ENCODE measurements at regions not wholly inside any gene's neighbourhood (a gene's known extent, or its start where the extent isn't known, plus 50 kb on each side); places are given as distances from the start of the nearest gene placed in this dataset.

- H3K27me3 ChIP-seq, result no peaks in the 10 kb centered on the region
- no peaks in the 10 kb centered on the region for H3K36me3 ChIP-seq
- intact Hi-C loops (cut with DNase I; ENCODE audit: low total_unique reads), result no loop called here
- no peak for DNase-seq
- no peak overlapping the region for H3K27ac ChIP-seq
- no peak overlapping the region for H3K4me3 ChIP-seq
- TF ChIP-seq POLR2AphosphoS5 (IDR thresholded peaks at IDR 0.05), result no peak
- no peak for TF ChIP-seq CTCF (IDR thresholded peaks at IDR 0.05)
- TF ChIP-seq POLR2A (IDR thresholded peaks at IDR 0.05), result no peak
- no peak for TF ChIP-seq EP300 (IDR thresholded peaks at IDR 0.05)
- 85 to 91% (median 90%) methylated on average over 16 of the region's 16 CpGs for WGBS, 5 donors
- no peaks in the 10 kb centered on the region for H3K4me1 ChIP-seq
- H3K9me3 ChIP-seq, result peaks cover 5 to 9% (median 7%) of the 10 kb centered on the region in 4 donors
Observed at GRCh38 chr12:124115976-124116690, 143.1 kb downstream of the ZNF664 start.

- DNase-seq, result no peak
- intact Hi-C loops (cut with DNase I; ENCODE audit: low total_unique reads), result no loop called here
Observed at GRCh38 chr12:124120739-124121138, 147.7 kb downstream of the ZNF664 start.

GRCh38 chr12:124122722-124123121 lies 149.7 kb downstream of the ZNF664 start:
- Histone ChIP-seq H3K36me3 (no peaks in the 10 kb centered on the region), H3K4me3 (no peak overlapping the region), H3K4me1 (no peaks in the 10 kb centered on the region), H3K27ac (no peak overlapping the region), H3K9me3 (no peaks in the 10 kb centered on the region), H3K27me3 (no peaks in the 10 kb centered on the region)
- no peak for TF ChIP-seq POLR2A (IDR thresholded peaks at IDR 0.05)
- TF ChIP-seq POLR2AphosphoS5 (IDR thresholded peaks at IDR 0.05), result no peak
- no peak for TF ChIP-seq CTCF (IDR thresholded peaks at IDR 0.05)
- no peak for TF ChIP-seq EP300 (IDR thresholded peaks at IDR 0.05)
- DNase-seq, result no peak
- intact Hi-C loops (cut with DNase I; ENCODE audit: low total_unique reads), result no loop called here
- 78 to 84% (median 82%) methylated on average over 9 of the region's 9 CpGs for WGBS, 5 donors

More at GRCh38 chr12:124120739-124121138, 147.7 kb downstream of the ZNF664 start:
- TF ChIP-seq CTCF (IDR thresholded peaks at IDR 0.05), result no peak
- TF ChIP-seq POLR2A (IDR thresholded peaks at IDR 0.05), result no peak
- TF ChIP-seq EP300 (IDR thresholded peaks at IDR 0.05), result no peak
- no peak for TF ChIP-seq POLR2AphosphoS5 (IDR thresholded peaks at IDR 0.05)
- Histone ChIP-seq H3K36me3 (no peaks in the 10 kb centered on the region), H3K9me3 (no peaks in the 10 kb centered on the region), H3K4me3 (no peak overlapping the region), H3K27me3 (no peaks in the 10 kb centered on the region), H3K27ac (no peak overlapping the region), H3K4me1 (no peaks in the 10 kb centered on the region)
- 77 to 86% (median 84%) methylated on average over 6 of the region's 6 CpGs for WGBS, 5 donors

- Histone ChIP-seq H3K4me3 (no peak overlapping the region), H3K27me3 (no peaks in the 10 kb centered on the region), H3K36me3 (no peaks in the 10 kb centered on the region), H3K27ac (no peak overlapping the region), H3K4me1 (no peaks in the 10 kb centered on the region), H3K9me3 (no peaks in the 10 kb centered on the region)
- TF ChIP-seq CTCF (IDR thresholded peaks at IDR 0.05) (no peak), POLR2A (IDR thresholded peaks at IDR 0.05) (no peak)
- WGBS, 5 donors, result 71 to 88% (median 82%) methylated on average over 10 of the region's 10 CpGs
- DNase-seq, result no peak
- intact Hi-C loops (cut with DNase I; ENCODE audit: low total_unique reads), result no loop called here
Observed at GRCh38 chr12:124123296-124124000, 150.4 kb downstream of the ZNF664 start.
